Dedifferentiated amniotic fluid mesenchymal stem cell (primary cell): ENCODE measurements at regions not wholly inside any gene's neighbourhood (a gene's known extent, or its start where the extent isn't known, plus 50 kb on each side); places are given as distances from the start of the nearest gene placed in this dataset.
A peak's percentile ranks its signal among the peaks of the same experiment; 100 is the strongest.
"Not testable (repeated sequence)": the region's sequence is repeated elsewhere in the genome, so short reads cannot be mapped to it uniquely, and the experiment has no call there.

Source experiments
- DNase-seq: peaks from one replicate; pipeline ENCODE4 v3.0.0-alpha.2; 2016; ENCODE audit errors: extremely low spot score

DNA sequence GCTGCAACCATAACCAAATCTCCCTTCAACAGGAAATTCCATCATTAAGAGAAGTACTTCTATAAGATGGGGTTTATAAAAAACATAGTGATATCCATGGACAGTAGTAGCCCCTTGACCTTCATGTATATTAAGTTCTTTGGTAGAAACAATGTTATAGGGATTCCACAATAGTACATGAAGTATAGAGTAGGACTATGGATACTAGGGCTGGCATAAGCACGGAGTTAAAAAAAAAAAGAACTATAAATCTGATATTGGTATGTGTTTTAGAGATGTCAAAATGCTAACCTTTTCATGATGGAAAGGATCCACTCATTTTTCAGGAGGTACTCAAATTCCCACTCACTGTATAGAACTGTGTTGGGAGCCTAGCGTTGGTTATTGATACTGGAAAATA, 337.6 kb downstream of the FGF10 start:
- no peak for DNase-seq

DNA sequence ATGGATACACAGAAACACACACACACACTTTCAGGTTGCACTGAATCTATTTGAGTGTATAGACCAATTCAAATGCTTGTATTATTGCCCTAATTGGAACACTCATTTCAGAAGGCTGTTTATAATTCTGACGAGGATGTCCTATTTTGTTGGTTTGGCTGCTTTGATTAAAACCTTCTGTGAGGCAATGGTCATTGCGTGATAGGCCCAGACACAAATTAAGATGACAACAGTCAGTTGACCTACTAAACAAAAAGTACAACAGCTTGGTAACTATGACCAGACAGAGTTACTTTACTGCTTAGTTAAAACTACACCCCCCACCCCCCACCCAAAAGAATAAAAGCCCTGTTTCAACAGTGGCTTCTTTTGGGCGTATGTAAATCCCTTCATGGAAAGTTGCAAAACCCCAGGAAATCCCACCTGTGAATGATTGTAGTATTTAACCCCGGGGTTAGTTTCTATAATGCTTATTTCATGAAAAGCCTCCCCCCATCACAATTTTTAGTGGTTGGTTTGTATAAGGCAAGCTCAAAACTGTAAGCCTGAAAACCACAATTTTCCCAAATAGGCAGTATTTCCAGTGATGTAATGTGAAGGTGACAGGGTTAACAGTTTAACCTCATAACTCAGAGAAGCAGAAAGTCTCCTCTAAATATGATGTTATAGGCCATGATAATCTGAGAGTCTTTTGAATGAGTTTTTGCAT, 340.8 kb downstream of the FGF10 start:
- no peak for DNase-seq

DNA sequence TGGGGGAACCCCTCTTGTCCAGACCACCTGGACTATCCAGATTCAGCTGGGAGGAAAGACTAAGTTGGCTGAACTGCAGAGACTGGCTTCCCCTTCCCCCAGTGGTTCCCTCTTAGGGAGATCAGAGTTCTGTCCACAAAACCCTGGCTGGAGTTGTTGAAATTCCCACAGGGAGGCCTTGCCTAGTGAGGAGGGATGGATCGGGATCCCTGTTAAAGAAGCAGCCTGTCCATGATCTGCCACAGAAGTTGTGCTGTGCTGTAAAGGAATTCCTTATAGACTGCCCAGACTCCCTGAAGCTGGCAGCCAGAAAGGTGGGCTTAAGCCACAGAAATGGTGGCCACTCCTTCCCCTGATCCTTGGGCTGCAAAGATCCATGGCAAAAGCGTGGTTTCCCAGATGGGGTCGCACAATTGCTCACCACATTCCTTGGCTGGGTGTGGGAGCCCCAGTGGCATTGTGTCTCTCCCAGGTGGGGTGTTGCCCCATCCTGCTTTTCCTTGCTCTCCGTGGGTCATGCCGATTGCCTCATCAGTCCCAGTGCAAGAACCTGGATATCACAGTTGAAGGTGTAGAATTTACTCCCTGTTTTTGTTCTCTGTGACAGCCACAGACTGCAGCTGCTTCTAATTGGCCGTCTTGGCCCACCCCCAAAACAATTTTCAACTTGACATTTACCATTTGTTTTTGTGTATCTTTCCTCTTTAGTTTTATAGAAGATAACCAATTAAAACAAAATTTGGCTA, 342.4 kb downstream of the FGF10 start:
- no peak for DNase-seq

DNA sequence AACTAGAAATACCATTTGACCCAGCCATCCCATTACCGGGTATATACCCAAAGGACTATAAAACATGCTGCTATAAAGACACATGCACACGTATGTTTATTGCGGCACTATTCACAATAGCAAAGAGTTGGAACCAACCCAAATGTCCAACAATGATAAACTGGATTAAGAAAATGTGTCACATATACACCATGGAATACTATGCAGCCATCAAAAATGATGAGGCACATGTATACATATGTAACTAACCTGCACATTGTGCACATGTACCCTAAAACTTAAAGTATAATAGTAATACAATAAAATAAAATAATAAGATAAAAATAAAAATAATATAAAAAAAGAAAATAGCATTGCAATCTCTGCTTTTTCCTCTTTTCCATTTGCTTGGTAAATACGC, 344.7 kb downstream of the FGF10 start:
- DNase-seq: not testable (repeated sequence)

DNA sequence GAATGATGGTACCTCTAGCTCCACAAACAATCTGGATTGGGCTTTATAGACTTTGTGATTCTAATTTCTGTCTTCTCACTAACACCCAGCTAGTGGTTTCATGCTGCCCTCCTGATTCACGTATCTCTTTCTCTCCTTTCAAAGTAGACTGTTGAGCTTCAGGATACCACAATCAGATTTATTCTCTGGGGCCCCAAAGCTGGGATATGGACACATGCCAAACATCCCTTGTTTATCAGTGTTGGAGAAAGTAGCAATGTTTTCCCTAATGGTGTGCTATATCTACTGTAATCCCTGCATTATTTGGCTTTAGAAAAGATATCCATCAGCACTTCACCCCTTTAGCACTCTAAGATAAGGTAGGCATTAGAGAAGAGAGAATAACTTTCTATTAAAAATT, 361.0 kb downstream of the FGF10 start:
- DNase-seq: no peak

DNA sequence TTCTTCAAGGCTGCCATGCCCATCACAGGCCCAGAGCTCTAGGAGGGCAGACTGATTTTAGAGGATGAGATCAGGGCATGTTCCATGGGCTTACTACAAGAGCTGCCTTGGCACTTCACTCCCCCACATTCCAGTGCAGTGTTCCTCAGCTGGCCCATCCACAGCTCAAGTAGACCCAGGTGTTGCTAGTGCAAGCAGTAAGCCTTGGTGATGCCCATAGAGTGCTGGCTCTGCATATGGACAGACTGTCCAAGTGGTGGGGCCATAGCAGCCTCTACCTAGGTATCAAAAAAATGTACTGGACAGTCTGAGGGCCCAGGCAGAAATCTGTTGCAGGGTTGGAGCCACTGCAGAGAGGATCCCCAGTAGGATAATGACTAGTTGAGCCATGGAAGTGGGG, 366.6 kb downstream of the FGF10 start:
- no peak for DNase-seq

DNA sequence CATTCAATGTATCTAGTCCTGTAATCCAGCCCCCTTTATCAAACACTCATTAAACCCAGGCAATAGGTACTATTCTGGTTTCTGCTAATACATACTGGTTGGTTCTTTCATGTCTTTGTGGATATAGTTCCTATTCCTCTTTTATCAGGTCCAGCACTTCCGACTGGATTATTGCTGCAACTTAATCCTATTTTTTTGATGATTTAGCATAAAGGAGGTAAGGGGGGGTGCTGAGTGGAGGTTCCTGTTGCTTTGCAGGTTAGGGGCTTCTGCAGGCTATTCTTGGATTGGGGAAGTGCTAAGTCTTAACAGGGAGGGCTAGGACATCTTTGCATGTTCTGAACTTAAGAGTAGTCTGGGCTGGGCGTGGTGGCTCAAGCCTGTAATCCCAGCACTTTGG, 377.7 kb downstream of the FGF10 start:
- DNase-seq: no peak

DNA sequence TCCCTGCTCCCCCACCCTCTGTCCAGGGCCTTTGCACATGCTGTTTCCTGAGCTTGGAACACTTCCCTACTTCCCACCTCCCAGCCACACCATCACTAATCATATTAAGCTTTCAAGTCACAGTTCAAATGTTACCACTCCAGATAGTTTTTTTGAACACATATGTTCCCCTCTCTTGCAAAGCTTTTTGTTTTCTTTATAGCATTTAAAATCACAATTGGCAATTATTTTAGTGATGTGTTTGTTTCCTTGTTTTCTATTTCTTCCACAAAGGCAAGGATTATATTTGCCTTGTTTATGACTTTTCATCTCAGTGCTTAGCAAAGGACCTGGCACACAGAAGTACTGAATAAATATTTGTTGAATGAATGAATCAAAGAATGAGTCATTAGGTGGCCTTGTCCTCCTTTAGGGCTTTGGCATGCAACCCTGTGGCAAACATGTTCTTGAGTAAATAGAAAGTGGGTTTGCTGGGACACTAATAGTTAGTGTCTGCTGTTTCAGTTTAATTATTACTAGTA, 386.8 kb downstream of the FGF10 start:
- DNase-seq: no peak

DNA sequence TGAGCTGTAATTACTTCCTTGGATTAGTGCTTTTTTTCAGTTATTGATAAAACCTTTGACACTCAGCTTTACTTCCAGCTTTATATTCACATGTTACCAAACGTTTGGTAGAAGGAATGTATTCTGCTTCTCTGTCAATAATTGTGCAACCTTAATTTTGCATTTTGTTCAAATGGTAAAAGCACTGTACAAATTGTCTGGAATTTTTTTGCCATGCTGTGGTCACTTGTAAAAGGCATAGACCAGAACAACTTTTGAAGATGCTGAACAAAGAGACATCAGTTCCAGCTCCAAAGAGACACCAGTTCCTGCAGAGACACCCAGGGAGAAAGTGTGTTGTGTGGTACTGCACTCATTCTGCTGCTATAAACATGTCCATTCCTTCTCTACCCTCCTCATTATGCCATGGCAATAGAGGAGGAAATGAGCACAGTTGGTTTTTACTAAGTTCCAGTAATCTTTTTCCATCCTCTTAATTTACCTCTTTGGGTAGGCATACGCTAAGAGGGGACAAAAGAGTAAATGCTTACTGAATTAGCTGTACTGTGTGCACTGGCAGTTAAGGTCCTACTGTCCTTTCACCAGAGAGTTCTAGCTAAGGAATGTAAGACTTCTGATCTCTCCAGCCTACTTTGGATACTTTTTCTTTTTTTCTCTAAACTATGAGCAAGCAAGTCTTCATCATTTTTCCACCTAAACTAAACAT, 387.4 kb downstream of the FGF10 start:
- DNase-seq: no peak

DNA sequence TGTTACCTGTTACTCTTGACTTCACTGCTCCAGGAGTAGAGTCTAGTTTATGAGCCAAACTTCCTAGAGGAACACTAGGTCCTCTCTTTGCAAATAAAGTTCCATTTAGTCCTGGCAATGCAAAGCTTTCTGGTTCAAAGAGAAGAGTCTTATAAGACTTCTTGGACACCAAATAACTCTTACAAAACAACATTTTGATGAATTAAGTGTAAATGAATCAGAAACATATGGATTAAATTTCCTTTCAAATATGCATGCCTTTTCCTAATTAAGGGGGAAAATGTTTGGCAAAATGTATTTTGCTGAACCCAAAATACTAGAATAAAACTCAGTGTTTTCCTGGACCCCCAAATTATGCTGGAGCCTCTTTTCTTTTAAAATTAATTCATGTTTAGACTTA, 388.0 kb downstream of the FGF10 start:
- DNase-seq: no peak

DNA sequence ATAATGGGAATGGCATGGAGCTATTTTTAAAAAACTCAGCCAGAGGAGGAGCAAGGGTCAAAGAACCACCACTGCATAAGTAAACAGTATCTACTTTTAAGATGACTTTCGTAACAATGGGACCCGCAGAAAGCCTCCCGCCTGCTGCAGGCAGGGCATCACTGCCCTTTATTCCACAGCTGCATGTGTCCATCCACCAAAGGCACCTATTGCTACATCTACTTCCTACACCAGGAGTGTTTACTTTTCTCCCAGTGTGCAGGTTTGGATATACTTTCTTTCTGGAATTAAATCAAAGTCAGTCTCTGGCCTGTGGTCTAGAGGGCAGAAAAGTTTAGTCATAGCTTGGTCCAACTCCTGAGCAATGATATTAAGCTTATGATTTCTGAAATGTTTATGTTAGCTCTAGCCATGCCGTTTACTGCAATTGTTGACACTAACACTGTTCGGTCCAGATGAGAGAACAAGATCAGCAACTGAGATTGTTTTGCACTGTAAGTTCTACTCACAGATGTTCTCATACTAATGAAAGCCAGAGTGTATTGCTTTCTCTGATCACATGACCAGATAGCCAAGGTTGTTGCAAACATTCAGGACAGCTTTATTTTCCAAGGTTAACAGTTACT, 391.5 kb downstream of the FGF10 start:
- DNase-seq: no peak

DNA sequence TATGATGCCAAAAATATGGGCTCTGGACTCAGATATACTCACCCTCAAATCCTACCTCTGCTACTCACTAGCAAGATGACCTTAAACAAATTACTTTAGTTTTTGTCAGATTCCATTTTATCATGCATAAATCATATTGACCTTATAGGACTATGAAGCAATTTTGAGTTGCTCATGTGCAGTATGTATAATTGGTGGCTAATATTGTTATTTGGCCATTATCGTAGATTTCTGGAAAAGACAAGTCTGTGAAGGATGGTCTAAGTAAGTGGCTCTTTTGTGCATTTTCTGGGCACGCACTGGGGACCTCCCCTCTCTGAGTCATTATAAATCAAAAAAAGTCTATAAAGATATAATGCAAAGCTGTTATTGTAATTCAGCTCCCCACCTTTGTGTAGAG, 393.0 kb downstream of the FGF10 start:
- DNase-seq: no peak

DNA sequence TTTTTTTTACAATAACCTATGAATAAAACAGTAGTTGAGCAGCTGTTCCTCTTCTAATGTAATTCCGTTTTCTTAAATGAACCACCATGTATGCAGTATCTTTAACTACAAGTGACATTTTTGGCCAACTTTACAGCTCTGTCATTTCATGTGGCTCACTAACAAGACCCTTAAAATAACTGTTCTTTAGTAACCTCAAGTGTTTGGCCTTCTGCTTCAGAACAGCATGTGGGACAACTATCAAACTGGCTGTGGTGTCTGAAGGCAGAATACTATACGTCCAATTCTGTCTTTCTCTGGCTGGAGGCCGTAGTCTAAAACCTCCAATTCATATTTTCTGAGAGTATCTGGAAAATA, 391.4 kb downstream of the NNT start:
- DNase-seq: no peak

DNA sequence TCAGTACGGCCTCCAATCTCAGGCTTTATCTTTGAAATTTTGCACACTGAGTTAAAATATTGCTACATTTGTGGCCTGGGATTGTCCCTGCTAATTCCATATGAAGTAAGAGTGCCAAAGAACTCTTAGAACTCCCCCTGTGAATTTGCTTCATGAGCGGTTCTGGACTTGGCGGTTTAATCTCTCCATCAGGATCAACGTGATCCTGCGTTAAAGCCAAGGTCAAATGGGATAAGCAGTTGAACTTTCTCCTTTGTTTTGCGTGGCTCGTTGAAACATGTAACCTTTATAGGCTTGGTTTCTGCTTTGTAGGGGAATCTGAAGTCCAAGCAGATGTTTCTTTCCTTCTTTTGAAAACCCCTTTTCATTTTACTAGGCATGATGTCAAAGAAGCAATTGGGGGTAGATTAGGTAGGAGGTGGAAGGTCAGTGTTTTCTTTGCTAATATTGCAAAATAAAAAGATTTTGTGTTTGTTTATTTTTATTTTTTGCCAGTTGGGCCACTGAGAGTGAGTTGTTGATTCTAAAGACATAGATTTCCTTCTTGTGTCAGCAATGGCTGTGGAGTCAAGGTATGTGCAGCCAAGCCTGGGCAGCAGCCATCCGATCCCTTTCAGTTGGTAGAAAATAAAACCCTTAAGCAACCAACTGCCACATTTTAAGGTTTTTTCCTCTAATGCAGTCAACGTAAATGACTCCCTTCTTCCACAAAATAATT, 390.8 kb downstream of the NNT start:
- no peak for DNase-seq

DNA sequence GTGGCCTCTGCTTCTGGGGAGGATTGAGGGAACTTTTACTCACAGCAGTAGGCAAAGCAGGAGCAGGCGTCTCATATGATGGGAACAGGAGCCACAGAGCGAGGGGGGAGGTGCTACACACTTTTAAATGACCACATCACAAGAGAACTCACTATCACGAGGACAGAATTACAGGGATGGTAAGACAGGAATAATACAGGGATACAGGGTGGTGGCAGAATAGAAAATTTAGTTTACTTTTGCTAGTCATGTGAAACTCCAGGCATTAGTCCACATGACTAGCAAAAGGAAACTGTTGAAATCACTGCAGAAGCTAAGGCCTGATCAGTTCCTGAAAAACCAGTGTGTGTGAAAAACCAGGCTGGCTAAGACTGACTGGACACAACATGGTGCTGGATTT, 382.4 kb downstream of the NNT start:
- DNase-seq: no peak

DNA sequence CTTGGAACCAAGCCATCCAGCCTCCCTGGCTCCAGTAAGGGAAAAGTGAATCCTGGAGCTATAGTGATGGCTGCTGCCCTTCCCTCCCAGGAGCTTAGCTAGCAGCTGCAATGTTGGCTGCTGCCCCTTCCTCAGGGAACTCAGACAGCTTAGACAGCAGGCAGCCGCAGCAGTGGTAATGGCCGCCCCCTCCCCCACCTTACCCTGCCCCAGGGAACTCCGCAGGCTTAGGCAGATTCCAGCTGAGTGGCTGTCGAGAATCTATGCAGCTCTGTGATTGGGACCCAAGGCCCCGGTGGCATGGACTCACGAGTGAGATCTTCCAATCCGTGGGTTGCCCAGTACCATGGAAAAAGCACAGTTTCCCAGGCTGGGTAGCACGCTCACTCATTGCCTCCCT, 378.6 kb downstream of the NNT start:
- DNase-seq: no peak

DNA sequence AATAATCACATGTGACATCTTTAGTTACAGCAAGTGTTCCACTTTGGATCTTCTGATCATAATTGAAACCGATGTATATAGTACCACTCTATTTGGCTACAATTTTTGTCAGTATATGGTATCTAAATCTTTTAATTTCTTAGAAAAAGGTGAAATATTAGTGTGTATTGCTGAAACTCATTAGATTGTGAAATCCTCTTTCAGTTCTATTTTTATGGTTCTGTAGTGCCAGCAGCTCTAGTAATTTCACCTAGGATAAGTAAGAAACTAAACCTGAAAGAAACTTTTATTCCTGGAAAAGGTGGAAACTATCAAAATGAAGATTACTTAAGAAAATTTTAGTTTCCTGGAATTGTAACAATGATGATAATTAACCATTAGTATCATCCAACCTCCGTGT, 370.9 kb downstream of the NNT start:
- no peak for DNase-seq

DNA sequence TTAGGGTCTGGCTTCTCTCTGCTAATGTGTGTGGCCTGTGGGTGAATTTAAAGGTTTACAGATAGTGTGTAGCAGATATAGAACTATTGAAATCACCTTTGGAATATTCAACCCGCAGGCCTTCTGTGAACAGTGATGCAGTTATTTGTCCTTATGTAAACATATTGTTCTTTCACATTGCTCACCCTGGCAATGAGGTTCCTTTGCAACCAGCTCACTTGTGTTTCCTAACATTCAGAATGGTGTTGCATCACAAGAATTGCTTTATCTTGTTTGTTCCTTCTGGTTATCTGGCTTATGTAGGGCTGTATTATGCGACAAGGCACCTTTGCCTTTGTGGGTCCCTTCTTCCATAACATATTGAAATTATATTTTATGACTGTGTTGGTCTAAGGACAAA, 370.3 kb downstream of the NNT start:
- DNase-seq: no peak

DNA sequence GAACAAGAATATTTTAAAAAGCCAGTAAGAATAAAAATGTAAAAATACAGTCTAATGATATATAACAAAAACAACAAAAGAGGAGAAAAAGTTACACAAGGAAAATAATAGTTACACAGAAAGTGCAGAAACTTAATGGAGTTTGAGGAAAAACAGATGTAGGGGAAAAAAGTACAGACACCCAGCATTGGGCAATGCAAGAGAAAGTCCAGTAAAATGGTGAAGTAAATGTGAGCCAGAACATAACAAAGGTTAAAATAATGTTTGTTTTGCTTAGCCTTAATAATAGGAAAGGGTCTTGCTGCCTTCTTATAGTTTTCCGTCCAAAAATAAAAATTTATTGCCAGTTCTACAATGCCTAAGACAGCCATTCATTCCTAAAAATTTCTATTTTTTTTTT, 364.2 kb downstream of the NNT start:
- DNase-seq: no peak

DNA sequence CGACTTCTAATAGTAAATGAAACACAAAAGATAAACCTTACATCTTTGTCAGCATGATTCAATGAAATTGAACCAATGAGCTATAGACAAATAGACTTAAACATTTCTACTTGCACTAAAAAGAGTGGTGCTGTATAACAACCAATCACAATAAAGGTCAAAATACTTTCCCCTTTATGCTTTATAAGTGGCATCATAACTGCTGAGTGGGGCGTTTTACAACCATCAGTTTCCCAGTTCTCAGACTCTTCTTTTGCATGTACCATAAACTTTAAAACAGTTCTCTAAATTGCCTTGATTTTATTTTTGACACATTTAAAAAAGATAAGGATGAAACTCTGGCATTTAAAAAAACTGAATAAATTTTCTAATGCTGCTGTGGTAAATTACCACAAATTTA, 356.2 kb downstream of the NNT start:
- peak; percentile 5 for DNase-seq

DNA sequence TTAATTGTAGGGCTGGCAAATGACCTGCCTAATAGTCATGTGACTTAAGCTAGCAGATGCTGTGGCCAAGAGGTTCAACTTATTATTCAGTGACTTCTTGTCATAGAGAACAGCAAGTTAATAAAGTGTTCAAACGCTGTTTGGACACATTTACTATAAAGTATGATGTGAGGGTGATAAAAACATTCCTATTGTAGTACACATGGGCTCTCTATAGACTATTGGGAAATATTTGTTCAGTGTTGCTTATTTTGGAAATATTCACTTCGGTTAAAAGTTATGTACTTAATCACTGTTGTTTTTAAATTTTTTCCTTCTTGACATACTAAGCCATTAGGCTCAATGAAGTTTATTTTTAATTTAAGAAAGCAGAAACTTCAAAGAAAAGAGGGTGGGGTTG, 345.0 kb downstream of the NNT start:
- DNase-seq: peak; percentile 7

DNA sequence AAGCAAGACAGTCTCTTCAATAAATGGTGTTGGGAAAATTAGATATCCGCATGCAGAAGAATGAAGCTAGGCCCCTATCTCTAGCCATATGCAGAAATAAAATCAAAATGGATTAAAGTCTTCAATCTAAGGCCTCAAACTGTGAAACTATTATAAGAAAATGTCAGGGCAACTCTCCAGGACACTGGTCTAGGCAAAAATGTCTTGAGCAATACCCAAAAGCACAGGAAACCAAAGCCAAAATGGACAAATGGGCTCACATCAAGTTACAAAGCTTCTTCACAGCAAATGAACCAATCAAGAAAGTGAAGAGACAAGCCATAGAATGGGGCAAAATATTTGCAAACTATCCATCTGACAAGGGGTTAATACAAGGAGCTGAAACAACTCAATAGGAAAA, 338.8 kb downstream of the NNT start:
- peak; percentile 11 for DNase-seq
